HG03108 (cell line): ENCODE measurements at regions not wholly inside any gene's neighbourhood (a gene's known extent, or its start where the extent isn't known, plus 50 kb on each side); places are given as distances from the start of the nearest gene placed in this dataset.
"Not testable (repeated sequence)": the region's sequence is repeated elsewhere in the genome, so short reads cannot be mapped to it uniquely, and the experiment has no call there.

ENCODE experiments used
- ATAC-seq: cut with Tn5 transposase; IDR thresholded peaks from one replicate; pipeline ENCODE4 v1.9.1; 2021; ENCODE audit warnings: moderate library complexity; ENCODE audit not compliant: unreplicated experiment

GRCh38 chr4:160549951-160550519 is 1447.2 kb downstream of the RAPGEF2 start:
- not testable (repeated sequence) for ATAC-seq

GRCh38 chr4:160562661-160563060 is 1459.8 kb downstream of the RAPGEF2 start:
- no peak for ATAC-seq

GRCh38 chr4:160563552-160564282 is 1460.8 kb downstream of the RAPGEF2 start:
- no peak for ATAC-seq

GRCh38 chr4:160567634-160568033 is 1464.8 kb downstream of the RAPGEF2 start:
- no peak for ATAC-seq

- ATAC-seq: no peak
Measured at GRCh38 chr4:160570271-160570670, 1467.4 kb downstream of the RAPGEF2 start.

- ATAC-seq: not testable (repeated sequence)
Measured at GRCh38 chr4:160574272-160574671, 1471.4 kb downstream of the RAPGEF2 start.

- no peak for ATAC-seq
Measured at GRCh38 chr4:160580581-160580980, 1477.7 kb downstream of the RAPGEF2 start.

- no peak for ATAC-seq
Measured at GRCh38 chr4:160592258-160592657, 1489.4 kb downstream of the RAPGEF2 start.

GRCh38 chr4:160595646-160596045 is 1492.8 kb downstream of the RAPGEF2 start:
- ATAC-seq: no peak

GRCh38 chr4:160604541-160604940 is 1501.7 kb downstream of the RAPGEF2 start:
- ATAC-seq: no peak

GRCh38 chr4:160611181-160611580 is 1508.3 kb downstream of the RAPGEF2 start:
- no peak for ATAC-seq

GRCh38 chr4:160631044-160631443 is 1528.2 kb downstream of the RAPGEF2 start:
- ATAC-seq: no peak

GRCh38 chr4:160652790-160653189 is 1511.0 kb downstream of the FSTL5 start:
- no peak for ATAC-seq

- ATAC-seq: no peak
Measured at GRCh38 chr4:160675550-160675949, 1488.2 kb downstream of the FSTL5 start.

- ATAC-seq: no peak
Measured at GRCh38 chr4:160685729-160686128, 1478.1 kb downstream of the FSTL5 start.

- no peak for ATAC-seq
Measured at GRCh38 chr4:160701671-160702070, 1462.1 kb downstream of the FSTL5 start.

- no peak for ATAC-seq
Measured at GRCh38 chr4:160709026-160709425, 1454.8 kb downstream of the FSTL5 start.

GRCh38 chr4:160709546-160709945 is 1454.3 kb downstream of the FSTL5 start:
- ATAC-seq: no peak

- ATAC-seq: no peak
Measured at GRCh38 chr4:160716551-160716950, 1447.2 kb downstream of the FSTL5 start.

- ATAC-seq: no peak
Measured at GRCh38 chr4:160717848-160718247, 1446.0 kb downstream of the FSTL5 start.

- no peak for ATAC-seq
Measured at GRCh38 chr4:160724063-160724462, 1439.7 kb downstream of the FSTL5 start.

GRCh38 chr4:160745126-160745525 is 1418.7 kb downstream of the FSTL5 start:
- ATAC-seq: no peak

- not testable (repeated sequence) for ATAC-seq
Measured at GRCh38 chr4:160746585-160746984, 1417.2 kb downstream of the FSTL5 start.
